ENCODE measurements at regions not wholly inside any gene's neighbourhood (a gene's known extent, or its start where the extent isn't known, plus 50 kb on each side); places are given as distances from the start of the nearest gene placed in this dataset.

DNA sequence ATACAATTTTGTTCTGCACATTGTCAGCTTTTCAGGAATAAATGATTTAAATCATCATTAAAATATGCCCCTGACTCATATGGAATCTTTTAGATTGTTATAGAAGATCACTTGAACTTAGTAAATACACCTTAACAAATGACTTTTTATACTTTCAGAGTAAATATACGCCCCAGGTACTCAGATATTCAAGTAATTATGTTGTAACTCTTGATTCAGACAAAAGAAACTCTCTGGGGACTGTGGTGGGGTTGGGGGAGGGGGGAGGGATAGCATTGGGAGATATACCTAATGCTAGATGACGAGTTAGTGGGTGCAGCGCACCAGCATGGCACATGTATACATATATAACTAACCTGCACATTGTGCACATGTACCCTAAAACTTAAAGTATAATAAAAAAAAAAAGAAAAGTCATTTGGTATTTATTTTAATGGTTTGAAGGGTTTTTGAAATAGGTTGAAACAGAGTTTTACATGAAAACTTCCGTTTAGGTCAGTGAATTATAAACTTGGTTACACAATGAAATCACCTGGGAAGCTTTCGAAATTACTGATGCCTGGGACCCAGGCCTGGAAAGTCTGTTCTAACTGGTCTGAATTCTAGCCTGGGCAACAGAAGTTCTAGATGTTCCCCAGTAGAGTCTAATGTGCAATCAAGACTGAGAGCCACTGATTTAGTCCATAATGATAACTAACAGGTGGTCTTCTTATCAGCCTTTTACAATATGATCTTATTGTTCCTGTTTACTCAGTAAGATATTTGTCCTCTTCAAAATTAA lies 320.5 kb upstream of the NR5A2 start:
- Histone ChIP-seq H3K4me1 (no peaks in the 10 kb centered on the region), H3K36me3 (no peaks in the 10 kb centered on the region), H3K4me3 (no peak overlapping the region), H3K9me3 (no peaks in the 10 kb centered on the region), H3K27ac (no peak overlapping the region), H3K27me3 (no peaks in the 10 kb centered on the region)
- ATAC-seq (peak; percentile 67), DNase-seq (no peak)
- TF ChIP-seq, protein P1, sequence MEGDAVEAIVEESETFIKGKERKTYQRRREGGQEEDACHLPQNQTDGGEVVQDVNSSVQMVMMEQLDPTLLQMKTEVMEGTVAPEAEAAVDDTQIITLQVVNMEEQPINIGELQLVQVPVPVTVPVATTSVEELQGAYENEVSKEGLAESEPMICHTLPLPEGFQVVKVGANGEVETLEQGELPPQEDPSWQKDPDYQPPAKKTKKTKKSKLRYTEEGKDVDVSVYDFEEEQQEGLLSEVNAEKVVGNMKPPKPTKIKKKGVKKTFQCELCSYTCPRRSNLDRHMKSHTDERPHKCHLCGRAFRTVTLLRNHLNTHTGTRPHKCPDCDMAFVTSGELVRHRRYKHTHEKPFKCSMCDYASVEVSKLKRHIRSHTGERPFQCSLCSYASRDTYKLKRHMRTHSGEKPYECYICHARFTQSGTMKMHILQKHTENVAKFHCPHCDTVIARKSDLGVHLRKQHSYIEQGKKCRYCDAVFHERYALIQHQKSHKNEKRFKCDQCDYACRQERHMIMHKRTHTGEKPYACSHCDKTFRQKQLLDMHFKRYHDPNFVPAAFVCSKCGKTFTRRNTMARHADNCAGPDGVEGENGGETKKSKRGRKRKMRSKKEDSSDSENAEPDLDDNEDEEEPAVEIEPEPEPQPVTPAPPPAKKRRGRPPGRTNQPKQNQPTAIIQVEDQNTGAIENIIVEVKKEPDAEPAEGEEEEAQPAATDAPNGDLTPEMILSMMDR (IDR thresholded peaks at IDR 0.05), result no peak
- intact Hi-C loops (cut with DNase I), result no loop called here

DNA sequence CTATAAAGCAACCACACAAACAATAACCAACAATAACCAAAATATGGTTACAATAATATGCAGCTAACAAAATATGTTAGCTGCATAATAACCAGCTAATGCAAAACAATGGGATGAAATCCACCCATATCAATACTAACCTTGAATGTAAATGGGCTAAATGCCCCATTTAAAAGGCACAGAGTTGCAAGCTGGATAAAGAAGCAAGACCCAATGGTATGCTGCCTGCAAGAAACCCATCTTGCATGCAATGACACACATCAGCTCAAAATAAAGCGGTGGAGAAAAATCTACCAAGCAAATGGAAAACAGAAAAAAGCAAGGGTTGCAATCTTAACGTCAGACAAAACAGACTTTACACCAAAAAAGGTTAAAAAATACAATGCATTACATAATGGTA lies 316.5 kb upstream of the NR5A2 start:
- no peaks in the 10 kb centered on the region for H3K36me3 ChIP-seq
- no peak for ATAC-seq
- no peak overlapping the region for H3K27ac ChIP-seq
- TF ChIP-seq, protein P1 (IDR thresholded peaks at IDR 0.05), result no peak
- no peak for DNase-seq
- H3K4me1 ChIP-seq, result no peaks in the 10 kb centered on the region
- no peaks in the 10 kb centered on the region for H3K27me3 ChIP-seq
- no peaks in the 10 kb centered on the region for H3K9me3 ChIP-seq
- H3K4me3 ChIP-seq, result no peak overlapping the region
- intact Hi-C loops (cut with DNase I), result no loop called here

DNA sequence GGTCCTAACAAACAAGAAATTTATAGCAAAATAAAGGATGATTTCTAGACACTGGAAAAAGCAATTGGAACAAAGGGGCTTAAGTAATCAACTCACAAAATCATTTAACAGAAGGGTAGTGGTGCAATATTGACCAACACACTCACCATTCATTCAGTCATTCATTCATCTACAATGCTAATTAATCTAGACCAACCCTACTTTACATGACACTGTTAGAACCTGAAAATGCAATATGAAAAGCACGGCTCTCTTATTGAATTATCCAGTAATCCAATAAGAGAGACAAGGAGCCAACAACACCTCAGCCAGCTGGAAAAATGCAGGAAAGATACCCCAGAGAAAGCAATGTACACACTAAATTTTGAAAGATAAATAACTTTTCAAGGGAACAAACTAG lies 310.8 kb upstream of the NR5A2 start:
- no peaks in the 10 kb centered on the region for H3K36me3 ChIP-seq
- no peaks in the 10 kb centered on the region for H3K27me3 ChIP-seq
- H3K27ac ChIP-seq, result no peak overlapping the region
- intact Hi-C loops (cut with DNase I), result no loop called here
- no peaks in the 10 kb centered on the region for H3K4me1 ChIP-seq
- ATAC-seq (no peak), DNase-seq (no peak)
- H3K9me3 ChIP-seq, result no peaks in the 10 kb centered on the region
- TF ChIP-seq, protein P1 (IDR thresholded peaks at IDR 0.05), result no peak
- no peak overlapping the region for H3K4me3 ChIP-seq

DNA sequence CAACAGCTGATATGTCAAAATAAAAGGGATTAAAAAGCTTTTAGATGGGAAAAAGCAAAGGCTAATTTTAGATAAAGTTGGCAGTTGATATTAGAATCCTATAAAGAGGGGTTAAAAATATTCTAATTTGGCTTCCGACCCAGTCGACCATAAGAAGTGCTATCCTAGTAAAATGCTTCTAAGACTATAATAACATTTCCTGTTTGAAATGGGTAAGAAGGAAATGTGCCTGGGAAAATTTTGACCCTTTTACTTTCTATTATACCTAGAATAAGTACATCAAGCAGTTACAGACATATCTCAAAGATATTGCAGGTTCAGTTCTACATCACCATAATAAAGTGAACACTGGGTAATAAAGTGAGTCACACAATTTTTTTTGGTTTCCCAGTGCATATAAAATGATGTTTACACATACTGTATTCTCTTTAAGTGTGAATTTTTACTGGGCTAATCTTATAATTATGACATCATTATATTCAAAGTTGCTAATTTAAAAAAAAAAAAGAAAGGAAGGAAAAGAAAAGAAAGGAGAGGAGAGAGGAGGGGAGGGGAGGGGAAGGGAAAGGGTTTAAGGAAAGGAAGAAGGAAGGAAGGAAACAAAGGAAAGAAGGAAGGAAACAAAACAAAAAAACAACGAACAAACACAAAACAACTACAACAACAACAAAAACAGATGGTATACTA lies 308.2 kb upstream of the NR5A2 start:
- DNase-seq (no peak), ATAC-seq (no peak)
- no peaks in the 10 kb centered on the region for H3K36me3 ChIP-seq
- TF ChIP-seq, protein P1 (IDR thresholded peaks at IDR 0.05), result no peak
- no peak overlapping the region for H3K4me3 ChIP-seq
- intact Hi-C loops (cut with DNase I), result no loop called here
- H3K27ac ChIP-seq, result no peak overlapping the region
- no peaks in the 10 kb centered on the region for H3K9me3 ChIP-seq
- H3K4me1 ChIP-seq, result no peaks in the 10 kb centered on the region
- no peaks in the 10 kb centered on the region for H3K27me3 ChIP-seq

DNA sequence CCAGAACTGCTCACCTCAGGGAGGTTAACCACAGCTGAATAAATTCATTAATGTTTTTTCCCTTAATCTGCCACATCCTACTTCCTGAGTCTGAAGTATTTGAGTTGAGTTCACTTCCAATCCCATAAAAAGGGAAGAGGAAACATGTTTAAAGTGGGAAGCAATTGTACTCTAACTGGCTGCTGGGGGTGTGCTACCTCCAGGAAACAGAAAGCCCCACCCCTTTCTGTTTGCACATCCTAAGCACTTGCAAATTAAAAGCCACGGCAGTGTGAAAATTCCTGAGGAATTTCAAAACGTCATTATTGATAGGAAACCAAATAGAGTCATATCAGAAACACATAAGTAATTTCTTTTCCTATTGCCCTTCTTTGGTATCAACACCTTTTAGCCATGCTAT lies 307.0 kb upstream of the NR5A2 start:
- Histone ChIP-seq H3K27me3 (no peaks in the 10 kb centered on the region), H3K36me3 (no peaks in the 10 kb centered on the region), H3K4me3 (no peak overlapping the region), H3K27ac (no peak overlapping the region), H3K9me3 (no peaks in the 10 kb centered on the region), H3K4me1 (no peaks in the 10 kb centered on the region)
- intact Hi-C loops (cut with DNase I), result no loop called here
- no peak for DNase-seq
- TF ChIP-seq, protein P1 (IDR thresholded peaks at IDR 0.05), result no peak
- ATAC-seq, result no peak

All from upper lobe of right lung (tissue), 1 donor.